CD4-positive, CD25-positive, alpha-beta regulatory T cell (primary cell): ENCODE measurements at regions not wholly inside any gene's neighbourhood (a gene's known extent, or its start where the extent isn't known, plus 50 kb on each side); places are given as distances from the start of the nearest gene placed in this dataset.

Experiments used
- ATAC-seq, 2 donors: fragments of 150-1000 bp; cut with Tn5 transposase; one replicate each; pipeline ENCODE4 v1.10.0; 2021; ENCODE audit warnings: low read depth in 2 of 2, moderate number of reproducible peaks in 2 of 2, moderate library complexity in 1 of 2
- DNase-seq, 3 donors: peaks; one replicate each; pipeline versions ENCODE4 v3.0.0 to v3.0.0-alpha.2; 2012 to 2022; ENCODE audit warnings: mixed read lengths in 1 of 3
- H3K27ac ChIP-seq: one replicate; pipeline ENCODE4 v1.7.0; 2013; ENCODE audit warnings: mild to moderate bottlenecking, low read length; ENCODE audit not compliant: insufficient read depth, poor library complexity, severe bottlenecking
- H3K27me3 ChIP-seq: one replicate; pipeline ENCODE4 v1.7.0; 2013; ENCODE audit warnings: low read length; ENCODE audit not compliant: control insufficient read depth, insufficient read depth
- H3K36me3 ChIP-seq: one replicate; pipeline ENCODE4 v1.7.0; 2013; ENCODE audit warnings: mild to moderate bottlenecking, low read length, moderate library complexity; ENCODE audit not compliant: control insufficient read depth, insufficient read depth
- H3K4me1 ChIP-seq: 2 replicates; pipeline ENCODE4 v1.7.0; 2013; ENCODE audit warnings: mild to moderate bottlenecking, low read length; ENCODE audit not compliant: insufficient read depth, control insufficient read depth, poor library complexity, severe bottlenecking
- H3K4me3 ChIP-seq: one replicate; pipeline ENCODE4 v1.7.0; 2013; ENCODE audit warnings: low read depth, mild to moderate bottlenecking, low read length, moderate library complexity
- H3K9me3 ChIP-seq, 2 experiments: 1 replicate in 1 of 2; 2 replicates in 1 of 2; pipeline ENCODE4 v1.7.0; 2013; ENCODE audit warnings: low read length in 2 of 2, mild to moderate bottlenecking in 1 of 2, moderate library complexity in 1 of 2; ENCODE audit not compliant: control insufficient read depth in 2 of 2
- H3K27ac Mint-ChIP-seq, 3 donors: one replicate each; pipeline ENCODE4 v1.8.0; 2020 to 2022; ENCODE audit warnings: mild to moderate bottlenecking in 3 of 3, mixed read lengths in 3 of 3, moderate library complexity in 2 of 3
- H3K27me3 Mint-ChIP-seq: one replicate; pipeline ENCODE4 v1.8.0; 2022; ENCODE audit warnings: mild to moderate bottlenecking, mixed read lengths
- H3K36me3 Mint-ChIP-seq: one replicate; pipeline ENCODE4 v1.8.0; 2020; ENCODE audit warnings: mixed read lengths
- H3K4me1 Mint-ChIP-seq, 4 donors: one replicate each; pipeline ENCODE4 v1.8.0; 2020 to 2022; ENCODE audit warnings: mixed read lengths in 4 of 4, mild to moderate bottlenecking in 1 of 4
- H3K4me3 Mint-ChIP-seq, 4 donors: one replicate each; pipeline ENCODE4 v1.8.0; 2020 to 2022; ENCODE audit warnings: mild to moderate bottlenecking in 4 of 4, mixed read lengths in 4 of 4, moderate library complexity in 3 of 4
- H3K9me3 Mint-ChIP-seq, 7 donors: one replicate each; pipeline ENCODE4 v1.8.0; 2020 to 2022; ENCODE audit warnings: mixed read lengths in 7 of 7, mild to moderate bottlenecking in 3 of 7, moderate library complexity in 2 of 7

DNA sequence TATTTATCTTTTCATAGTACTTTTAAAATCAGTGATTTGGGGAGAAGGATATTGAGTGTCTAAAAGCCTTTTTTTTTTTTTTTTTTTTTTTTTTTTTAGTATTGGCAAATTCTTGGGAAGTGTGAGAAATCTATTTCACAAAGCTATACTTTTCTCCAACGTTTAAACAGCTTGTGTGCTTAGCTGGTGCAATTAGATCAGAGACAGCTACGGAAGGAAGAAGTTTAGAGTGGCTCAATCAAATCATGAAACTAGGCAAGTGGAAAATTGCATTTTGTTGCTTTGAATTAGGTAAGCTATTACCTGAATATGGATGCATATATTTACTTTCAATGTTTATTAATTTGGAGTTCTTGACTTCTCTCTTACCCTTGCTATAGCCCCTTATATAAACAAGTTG is 1001.9 kb downstream of the PDHA2 start:
- no peak for DNase-seq
- H3K9me3 ChIP-seq: no peaks in the 10 kb centered on the region

DNA sequence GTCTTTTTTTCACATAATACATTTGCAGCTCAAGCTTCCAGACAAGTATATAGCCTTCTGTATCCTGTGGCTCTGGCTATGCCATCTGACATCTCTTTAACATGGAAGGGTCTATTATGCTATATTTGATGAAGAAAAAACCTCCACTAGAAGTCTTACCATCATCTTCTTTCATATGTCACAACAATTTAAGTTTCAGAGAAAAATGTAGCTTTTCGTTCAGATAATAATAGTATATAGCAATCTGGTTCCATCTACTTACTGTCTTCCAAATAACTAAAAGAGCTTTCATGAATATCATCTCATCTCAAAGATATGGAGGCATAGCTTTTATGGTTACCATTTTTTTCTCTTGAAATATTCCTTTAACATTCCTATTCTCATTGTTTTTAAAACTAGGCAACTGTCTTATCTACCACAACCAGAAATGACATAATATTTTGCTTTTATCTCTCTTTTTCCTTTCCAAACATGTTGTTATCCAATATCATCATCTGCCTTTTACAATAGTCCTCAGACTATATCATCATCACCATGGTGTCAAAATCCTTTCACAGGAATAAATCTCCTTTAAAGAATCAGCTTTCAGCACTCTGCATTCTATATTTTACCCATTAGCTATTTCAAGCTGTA is 1005.1 kb downstream of the PDHA2 start:
- Mint-ChIP-seq H3K36me3 (no peaks in the 10 kb centered on the region), H3K9me3 (peaks cover 0 to 7% (median 0%) of the 10 kb centered on the region in 7 donors), H3K4me1 (no peaks in the 10 kb centered on the region), H3K27ac (no peak overlapping the region), H3K4me3 (no peak overlapping the region), H3K27me3 (no peaks in the 10 kb centered on the region)
- no peak for DNase-seq
- H3K4me3 ChIP-seq: no peak overlapping the region
- no peaks in the 10 kb centered on the region for H3K27me3 ChIP-seq
- no peaks in the 10 kb centered on the region for H3K36me3 ChIP-seq
- no peak overlapping the region for H3K27ac ChIP-seq
- no peaks in the 10 kb centered on the region for H3K4me1 ChIP-seq
- ATAC-seq: no peak
- H3K9me3 ChIP-seq: no peaks in the 10 kb centered on the region

More for the DNA sequence above, 1001.9 kb downstream of the PDHA2 start:
- Mint-ChIP-seq H3K4me3 (no peak overlapping the region), H3K36me3 (no peaks in the 10 kb centered on the region), H3K4me1 (no peaks in the 10 kb centered on the region), H3K27ac (no peak overlapping the region), H3K9me3 (peaks cover 0 to 7% (median 0%) of the 10 kb centered on the region in 7 donors), H3K27me3 (no peaks in the 10 kb centered on the region)
- H3K27me3 ChIP-seq: no peaks in the 10 kb centered on the region
- no peak for ATAC-seq
- no peak overlapping the region for H3K4me3 ChIP-seq
- H3K4me1 ChIP-seq: no peaks in the 10 kb centered on the region
- no peak overlapping the region for H3K27ac ChIP-seq
- H3K36me3 ChIP-seq: no peaks in the 10 kb centered on the region

DNA sequence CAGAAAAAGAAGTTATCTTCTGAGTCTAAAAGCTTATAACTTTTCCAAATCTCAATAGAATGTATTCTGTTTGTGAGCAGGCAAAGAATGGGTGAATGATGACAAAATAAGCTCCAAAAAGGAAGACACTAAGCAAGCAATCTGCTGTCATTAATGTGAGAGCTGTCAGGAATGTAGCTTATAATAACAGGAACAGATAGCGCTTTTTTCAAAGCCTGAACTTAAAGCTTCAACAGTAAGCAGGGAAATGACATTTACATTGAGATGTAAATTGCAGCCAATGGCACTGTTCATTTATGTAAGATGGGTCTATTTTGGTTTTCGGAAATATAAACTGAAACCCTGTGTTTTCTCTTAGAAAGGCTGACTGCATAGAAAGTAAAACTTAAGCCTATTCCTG is 1005.9 kb downstream of the PDHA2 start:
- Histone ChIP-seq H3K4me1 (no peaks in the 10 kb centered on the region), H3K27ac (no peak overlapping the region), H3K27me3 (no peaks in the 10 kb centered on the region), H3K9me3 (no peaks in the 10 kb centered on the region), H3K36me3 (no peaks in the 10 kb centered on the region), H3K4me3 (no peak overlapping the region)
- no peak overlapping the region for H3K27ac Mint-ChIP-seq
- no peaks in the 10 kb centered on the region for H3K4me1 Mint-ChIP-seq
- ATAC-seq: no peak
- peaks cover 0 to 11% (median 0%) of the 10 kb centered on the region in 7 donors for H3K9me3 Mint-ChIP-seq
- no peak for DNase-seq
- H3K36me3 Mint-ChIP-seq: no peaks in the 10 kb centered on the region
- no peak overlapping the region for H3K4me3 Mint-ChIP-seq
- no peaks in the 10 kb centered on the region for H3K27me3 Mint-ChIP-seq

DNA sequence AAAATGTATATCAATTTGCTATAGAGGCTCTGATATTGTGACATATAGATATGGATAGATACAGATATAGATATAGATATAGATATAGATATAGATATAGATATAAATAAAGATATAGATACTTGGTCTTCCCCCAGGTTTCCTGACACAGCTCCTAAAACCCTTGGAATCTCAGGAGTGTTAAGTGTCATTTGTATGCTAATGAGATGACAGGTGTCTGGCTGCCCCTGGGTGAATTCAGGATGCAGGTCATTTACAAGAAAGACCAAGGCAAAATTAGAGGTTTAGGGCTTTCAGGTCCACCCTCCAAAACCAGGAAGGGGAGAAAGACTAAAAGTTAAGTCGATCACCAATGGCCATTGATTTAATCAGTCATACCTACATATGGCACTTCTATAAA is 1034.8 kb downstream of the PDHA2 start:
- no peak for ATAC-seq
- peaks cover 0 to 10% of the 10 kb centered on the region in 2 experiments for H3K9me3 ChIP-seq
- Mint-ChIP-seq H3K9me3 (peaks cover 0 to 11% (median 5%) of the 10 kb centered on the region in 7 donors), H3K27me3 (no peaks in the 10 kb centered on the region), H3K36me3 (no peaks in the 10 kb centered on the region), H3K27ac (no peak overlapping the region), H3K4me1 (no peaks in the 10 kb centered on the region), H3K4me3 (no peak overlapping the region)
- no peak overlapping the region for H3K4me3 ChIP-seq
- no peak overlapping the region for H3K27ac ChIP-seq
- no peaks in the 10 kb centered on the region for H3K36me3 ChIP-seq
- no peaks in the 10 kb centered on the region for H3K4me1 ChIP-seq
- DNase-seq: no peak
- no peaks in the 10 kb centered on the region for H3K27me3 ChIP-seq

DNA sequence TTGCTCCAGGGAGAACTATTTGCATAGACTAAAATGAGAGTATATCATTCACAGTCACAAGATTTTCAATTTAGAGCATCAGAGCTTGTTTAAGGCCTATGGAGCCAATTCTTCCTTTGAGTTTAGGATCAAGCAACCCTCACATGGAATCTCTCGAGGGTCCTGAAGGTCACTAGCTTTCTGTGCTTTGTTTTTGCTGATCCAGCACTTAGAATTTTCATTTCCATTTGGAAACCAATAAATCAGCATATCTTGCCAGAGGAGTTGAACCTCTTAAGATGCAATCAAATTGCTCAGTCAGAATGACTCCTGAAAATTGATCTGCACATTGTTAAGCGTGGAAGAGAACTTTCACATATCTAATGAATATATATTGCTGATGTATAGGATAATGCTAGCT is 1039.6 kb downstream of the PDHA2 start:
- H3K9me3 ChIP-seq: peaks cover 0 to 5% of the 10 kb centered on the region in 2 experiments

DNA sequence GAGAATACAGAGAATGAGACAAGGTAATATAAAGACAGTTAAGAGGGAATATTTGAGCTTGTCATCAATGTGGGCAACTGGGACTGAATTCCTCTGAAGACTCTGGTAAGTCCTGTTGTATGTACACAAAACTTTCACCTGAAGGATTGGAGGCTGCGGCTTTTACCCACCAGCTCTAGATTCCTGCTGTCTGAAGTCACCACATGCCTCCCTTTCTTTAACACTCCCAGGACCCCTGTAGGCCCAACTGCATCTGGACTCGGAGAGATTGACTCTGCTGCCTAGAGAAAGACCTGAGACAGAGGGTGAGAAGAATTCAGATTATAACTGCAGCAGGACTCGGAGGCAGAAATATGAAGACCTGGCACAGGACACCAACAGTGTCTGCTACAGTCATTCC is 1048.0 kb downstream of the PDHA2 start:
- Histone ChIP-seq H3K36me3 (no peaks in the 10 kb centered on the region), H3K27me3 (no peaks in the 10 kb centered on the region), H3K27ac (no peak overlapping the region), H3K4me3 (no peak overlapping the region), H3K9me3 (no peaks in the 10 kb centered on the region), H3K4me1 (no peaks in the 10 kb centered on the region)
- no peak for ATAC-seq
- no peak for DNase-seq
- no peaks in the 10 kb centered on the region for H3K27me3 Mint-ChIP-seq
- no peak overlapping the region for H3K4me3 Mint-ChIP-seq
- H3K4me1 Mint-ChIP-seq: no peaks in the 10 kb centered on the region
- H3K27ac Mint-ChIP-seq: no peak overlapping the region
- no peaks in the 10 kb centered on the region for H3K36me3 Mint-ChIP-seq
- peaks cover 0 to 9% (median 3%) of the 10 kb centered on the region in 7 donors for H3K9me3 Mint-ChIP-seq

More for the DNA sequence above, 1039.6 kb downstream of the PDHA2 start:
- peaks cover 0 to 11% (median 5%) of the 10 kb centered on the region in 7 donors for H3K9me3 Mint-ChIP-seq
- Histone ChIP-seq H3K36me3 (no peaks in the 10 kb centered on the region), H3K4me3 (no peak overlapping the region), H3K4me1 (no peaks in the 10 kb centered on the region), H3K27ac (no peak overlapping the region), H3K27me3 (no peaks in the 10 kb centered on the region)
- no peak for ATAC-seq
- H3K36me3 Mint-ChIP-seq: no peaks in the 10 kb centered on the region
- no peak overlapping the region for H3K27ac Mint-ChIP-seq
- DNase-seq: no peak
- H3K27me3 Mint-ChIP-seq: no peaks in the 10 kb centered on the region
- H3K4me1 Mint-ChIP-seq: no peaks in the 10 kb centered on the region
- H3K4me3 Mint-ChIP-seq: no peak overlapping the region

DNA sequence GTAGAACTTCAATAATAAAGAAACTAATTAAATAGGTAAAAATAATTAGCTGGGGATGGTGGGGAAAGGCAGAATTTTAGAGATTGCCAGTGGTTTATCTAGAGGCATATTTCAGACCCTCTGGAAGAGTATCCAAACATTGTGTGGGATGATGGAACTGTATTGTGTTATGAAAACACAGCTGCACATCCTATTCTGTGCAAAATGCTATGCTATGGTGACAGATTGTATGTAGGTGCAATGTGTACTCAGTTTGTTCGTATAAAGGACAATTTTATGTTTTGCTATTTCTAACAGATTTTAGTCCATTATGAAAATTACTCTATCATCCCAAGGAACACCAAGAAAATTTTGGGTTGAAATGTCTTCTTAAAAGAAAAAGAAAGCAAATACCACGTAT is 1054.7 kb downstream of the PDHA2 start:
- H3K4me3 ChIP-seq: no peak overlapping the region
- no peak overlapping the region for H3K4me3 Mint-ChIP-seq
- H3K4me1 ChIP-seq: no peaks in the 10 kb centered on the region
- H3K27me3 Mint-ChIP-seq: no peaks in the 10 kb centered on the region
- peaks cover 0 to 2% of the 10 kb centered on the region in 2 experiments for H3K9me3 ChIP-seq
- no peak for DNase-seq
- no peaks in the 10 kb centered on the region for H3K27me3 ChIP-seq
- H3K27ac Mint-ChIP-seq: no peak overlapping the region
- no peaks in the 10 kb centered on the region for H3K4me1 Mint-ChIP-seq
- ATAC-seq: no peak
- H3K36me3 ChIP-seq: no peaks in the 10 kb centered on the region
- no peak overlapping the region for H3K27ac ChIP-seq
- H3K36me3 Mint-ChIP-seq: no peaks in the 10 kb centered on the region
- peaks cover 0 to 8% (median 5%) of the 10 kb centered on the region in 7 donors for H3K9me3 Mint-ChIP-seq

DNA sequence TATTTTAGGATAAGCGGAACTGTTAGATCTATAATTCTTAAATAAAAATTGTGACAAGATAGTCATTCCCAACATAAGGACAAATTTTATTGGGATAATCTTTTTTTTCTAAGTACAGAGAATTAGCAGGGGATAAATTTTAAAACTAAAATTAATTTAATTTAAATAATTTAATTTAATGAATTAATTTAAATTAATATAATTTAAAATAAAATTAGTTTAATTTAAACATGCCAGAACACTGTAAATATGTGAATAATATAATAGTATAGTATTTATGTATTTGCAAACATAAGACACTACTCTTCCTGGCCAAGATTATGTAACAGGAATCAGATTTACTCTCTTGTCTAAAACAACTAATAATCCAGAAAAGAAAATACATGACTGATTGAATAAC is 1055.9 kb downstream of the PDHA2 start:
- no peak overlapping the region for H3K27ac Mint-ChIP-seq
- Histone ChIP-seq H3K4me3 (no peak overlapping the region), H3K27ac (no peak overlapping the region), H3K36me3 (no peaks in the 10 kb centered on the region), H3K9me3 (peaks cover 0 to 2% of the 10 kb centered on the region in 2 experiments), H3K4me1 (no peaks in the 10 kb centered on the region), H3K27me3 (no peaks in the 10 kb centered on the region)
- no peaks in the 10 kb centered on the region for H3K36me3 Mint-ChIP-seq
- no peak overlapping the region for H3K4me3 Mint-ChIP-seq
- no peak for DNase-seq
- H3K27me3 Mint-ChIP-seq: no peaks in the 10 kb centered on the region
- no peak for ATAC-seq
- H3K9me3 Mint-ChIP-seq: peaks cover 0 to 6% (median 2%) of the 10 kb centered on the region in 7 donors
- H3K4me1 Mint-ChIP-seq: no peaks in the 10 kb centered on the region
